GM18868 (cell line): ENCODE measurements at regions not wholly inside any gene's neighbourhood (a gene's known extent, or its start where the extent isn't known, plus 50 kb on each side); places are given as distances from the start of the nearest gene placed in this dataset.
"Not testable (repeated sequence)": the region's sequence is repeated elsewhere in the genome, so short reads cannot be mapped to it uniquely, and the experiment has no call there.

Experiments
- ATAC-seq: cut with Tn5 transposase; IDR thresholded peaks from one replicate; pipeline ENCODE4 v1.9.1; 2021; ENCODE audit warnings: mild to moderate bottlenecking, moderate library complexity; ENCODE audit not compliant: unreplicated experiment

DNA sequence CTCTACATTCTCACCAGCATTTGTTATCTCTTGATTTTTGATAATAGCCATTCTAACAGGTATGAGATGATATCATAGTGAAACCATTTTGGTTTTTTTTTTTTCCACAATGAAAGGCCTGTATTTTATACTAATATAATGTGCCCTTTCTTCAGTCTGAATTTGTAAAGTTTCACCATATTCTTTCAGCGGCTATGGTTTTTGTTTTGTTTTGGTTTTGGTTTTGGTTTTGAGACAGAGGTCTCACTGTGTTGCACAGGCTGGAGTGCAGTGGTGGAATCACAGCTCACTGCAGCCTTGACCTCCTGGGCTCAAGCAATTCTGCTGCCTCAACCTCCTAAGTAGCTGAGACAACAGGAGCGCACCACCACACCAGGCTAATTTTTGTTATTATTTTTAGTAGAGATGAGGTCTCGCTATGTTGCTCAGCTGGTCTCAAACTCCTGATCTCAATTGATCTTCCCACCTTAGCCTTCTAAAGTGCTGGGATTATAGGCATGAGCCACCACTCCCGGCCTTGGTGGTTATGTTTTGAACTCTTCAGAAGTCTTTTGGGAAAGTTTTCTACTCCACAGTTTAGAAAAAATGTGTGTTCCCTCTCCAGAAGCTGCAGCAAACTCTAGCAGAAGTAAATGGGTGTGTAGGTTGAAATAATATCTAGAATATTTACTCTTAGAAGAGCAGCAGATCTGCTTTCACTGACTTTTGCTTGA is 110.2 kb upstream of the UMPS start:
- ATAC-seq, result no peak

DNA sequence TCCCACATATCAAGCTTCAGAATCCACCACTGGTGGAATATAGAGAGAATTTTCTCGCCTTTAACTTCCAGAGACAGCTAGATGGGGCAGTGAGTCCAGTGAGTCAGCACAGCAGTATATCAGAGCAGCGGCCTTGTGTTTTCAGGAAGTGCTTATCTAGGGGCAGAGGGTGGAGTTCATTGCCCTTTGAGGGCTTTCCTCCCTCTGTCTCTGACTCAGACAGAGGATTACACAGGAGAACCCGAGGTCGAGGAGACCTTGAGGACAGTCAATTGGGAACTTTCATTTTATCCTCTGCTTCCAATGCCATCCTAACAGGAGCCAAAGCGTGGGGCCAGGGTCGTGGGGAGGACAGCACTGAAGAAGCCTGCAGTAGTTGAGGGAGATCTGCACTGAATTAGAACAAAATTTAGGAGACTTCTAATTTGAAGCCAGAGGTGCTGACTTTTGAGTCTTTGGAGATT is 109.6 kb upstream of the UMPS start:
- peak; percentile 71 for ATAC-seq

DNA sequence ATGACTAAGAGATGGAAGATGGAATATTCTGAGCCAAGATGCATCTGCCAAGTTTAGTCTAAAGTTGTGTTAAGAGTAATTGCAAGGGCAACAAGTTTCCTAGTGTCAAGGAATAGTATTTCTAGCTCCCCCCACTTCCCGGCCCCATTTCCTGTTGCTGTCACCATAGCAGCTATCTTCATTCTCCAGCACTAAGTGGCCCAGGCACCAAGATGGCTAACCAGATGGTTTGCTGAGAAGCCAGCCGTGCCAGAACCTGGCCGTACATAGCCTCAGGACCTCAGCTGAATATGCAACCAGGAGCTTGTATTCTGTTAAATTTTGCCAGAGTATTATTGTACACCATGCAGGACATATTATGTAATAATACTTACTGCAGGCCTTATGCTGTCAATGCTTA is 108.8 kb upstream of the UMPS start:
- no peak for ATAC-seq

DNA sequence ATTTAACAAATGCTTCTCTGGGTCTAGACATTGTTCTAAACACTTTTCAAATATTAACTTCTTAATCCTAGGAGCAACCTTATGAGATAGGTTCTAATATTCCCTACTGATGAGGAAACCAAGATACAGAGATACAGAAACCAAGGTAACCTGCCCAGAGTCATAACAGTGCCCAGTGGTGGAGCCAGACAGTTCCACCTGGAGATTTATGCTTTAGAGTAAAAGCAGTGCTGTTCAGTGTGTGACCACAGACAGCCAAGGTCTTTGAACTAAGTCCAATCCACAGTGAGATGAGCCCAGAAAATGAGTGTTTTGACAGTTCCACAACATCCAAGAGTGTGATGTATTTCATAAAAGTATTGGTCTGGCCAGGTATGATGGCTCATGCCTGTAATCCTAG is 105.2 kb upstream of the UMPS start:
- ATAC-seq, result no peak

DNA sequence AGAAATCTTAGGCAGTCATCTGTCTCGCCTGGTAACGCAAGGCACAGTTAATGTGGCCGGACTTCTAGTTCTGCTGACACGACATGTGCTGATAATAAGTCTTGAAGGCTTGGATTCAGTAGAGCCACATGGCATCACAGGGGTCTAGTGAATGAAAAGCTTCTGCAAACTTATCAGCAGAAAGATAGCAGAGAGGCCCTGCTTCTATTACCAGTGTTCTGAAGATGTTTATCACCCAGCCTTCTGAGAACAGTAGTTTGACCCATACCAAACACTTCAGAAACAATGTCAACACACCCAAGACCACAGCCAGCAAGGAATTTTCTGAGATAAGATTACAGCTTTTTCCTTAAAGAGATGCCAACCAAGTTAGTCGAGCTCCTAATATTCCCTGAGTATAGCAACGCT is 102.7 kb upstream of the UMPS start:
- ATAC-seq, result no peak

DNA sequence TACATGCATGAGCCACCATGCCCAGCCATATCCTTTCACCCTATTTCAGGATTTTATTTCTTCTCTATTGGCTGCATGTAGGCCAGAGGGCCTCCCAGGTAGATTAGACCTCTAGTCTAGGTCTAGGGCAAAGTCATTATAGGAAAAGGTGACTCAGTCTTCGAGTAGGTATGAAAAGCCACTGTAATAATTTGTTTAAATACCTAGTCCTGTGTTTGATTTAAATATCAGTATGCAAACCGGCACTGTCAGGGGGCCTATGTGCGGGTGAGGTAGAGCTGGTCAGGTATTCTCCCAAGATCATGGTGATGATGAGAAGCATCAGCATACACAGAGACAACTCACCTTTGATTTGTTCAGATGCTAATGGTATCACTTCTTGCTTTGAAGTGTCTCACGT is 101.4 kb upstream of the UMPS start:
- no peak for ATAC-seq

DNA sequence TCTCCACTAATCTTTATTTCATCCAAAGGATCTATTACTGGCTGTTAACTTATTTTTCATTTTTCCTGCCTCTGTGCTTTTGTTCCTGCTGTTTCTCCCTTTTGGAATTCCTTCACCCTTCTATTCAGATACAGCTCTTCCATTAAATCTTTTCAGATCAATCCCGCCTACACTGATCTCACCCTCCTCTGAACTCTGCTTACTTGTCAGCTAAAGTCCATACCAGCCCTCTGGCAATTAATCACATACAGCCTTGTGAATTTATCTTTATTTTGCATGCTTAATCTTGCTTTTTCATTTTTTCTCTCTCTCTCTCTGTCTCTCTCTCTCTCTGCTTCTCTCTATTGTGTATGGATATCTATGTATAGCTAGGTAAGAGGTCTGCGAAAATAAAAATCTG is 100.8 kb upstream of the UMPS start:
- no peak for ATAC-seq

DNA sequence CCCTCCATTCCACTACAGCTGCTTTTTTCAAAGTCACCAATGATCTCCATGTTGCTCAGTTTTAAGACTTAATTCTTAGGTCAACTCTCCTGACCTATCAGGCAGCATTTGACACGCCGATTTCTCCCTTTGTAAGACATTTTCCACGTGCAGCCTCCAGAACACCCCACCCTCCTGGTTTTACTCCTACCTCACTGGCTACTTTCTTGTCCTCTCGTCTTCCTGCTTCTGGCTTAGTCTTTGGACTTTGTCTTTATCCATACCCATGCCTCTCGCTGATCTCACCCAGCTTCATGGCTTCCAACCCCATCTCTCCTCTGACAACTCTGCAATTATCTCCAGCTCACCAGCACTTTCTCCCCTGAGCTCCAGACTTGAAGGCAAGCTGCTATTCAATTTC is 99.3 kb upstream of the UMPS start:
- no peak for ATAC-seq

DNA sequence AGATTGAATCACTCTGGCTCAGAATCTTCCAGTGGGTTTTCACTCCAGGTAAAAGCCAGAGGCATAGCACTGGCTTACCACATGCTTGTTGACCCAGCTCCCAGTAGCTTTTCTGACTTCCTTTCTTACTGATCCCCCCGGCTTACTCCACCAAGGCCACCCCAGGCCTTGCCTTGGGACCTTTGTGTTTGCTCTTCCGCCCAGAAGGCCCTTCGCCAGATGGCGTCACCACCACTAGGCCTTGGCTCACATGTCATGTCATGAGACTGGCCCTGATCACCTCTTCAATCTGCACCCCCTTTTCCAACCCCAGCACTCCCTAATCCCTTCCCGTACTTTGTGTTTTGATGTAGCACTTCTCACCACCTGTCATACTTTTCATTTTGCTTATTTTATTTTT is 98.5 kb upstream of the UMPS start:
- ATAC-seq, result no peak

DNA sequence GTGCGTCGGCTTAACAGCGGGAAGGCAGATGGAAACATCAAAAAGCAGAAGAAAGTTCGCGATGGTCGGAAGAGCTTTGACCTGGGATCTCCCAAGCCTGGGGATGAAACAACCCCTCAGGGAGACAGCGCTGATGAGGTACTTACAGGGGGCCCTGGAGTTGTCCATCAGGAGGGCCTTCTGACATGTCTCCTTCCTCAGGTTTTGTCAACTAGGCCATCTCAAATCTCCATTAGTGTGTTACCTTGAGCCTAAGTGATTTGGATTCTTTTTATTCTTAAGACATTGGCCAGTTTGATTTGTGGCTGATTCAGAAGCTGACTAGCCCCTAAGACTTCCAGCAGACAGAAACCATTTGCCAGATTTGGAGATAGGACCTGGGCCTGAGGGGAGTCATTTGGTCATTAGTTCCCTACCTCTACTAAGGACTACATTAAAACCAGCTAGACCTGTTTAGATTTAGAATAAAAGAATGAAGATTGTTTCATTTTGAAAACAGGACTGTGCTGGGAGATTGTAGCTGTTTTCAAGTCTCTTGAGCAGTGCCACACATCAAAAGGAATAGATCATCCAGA is 97.6 kb upstream of the UMPS start:
- no peak for ATAC-seq

DNA sequence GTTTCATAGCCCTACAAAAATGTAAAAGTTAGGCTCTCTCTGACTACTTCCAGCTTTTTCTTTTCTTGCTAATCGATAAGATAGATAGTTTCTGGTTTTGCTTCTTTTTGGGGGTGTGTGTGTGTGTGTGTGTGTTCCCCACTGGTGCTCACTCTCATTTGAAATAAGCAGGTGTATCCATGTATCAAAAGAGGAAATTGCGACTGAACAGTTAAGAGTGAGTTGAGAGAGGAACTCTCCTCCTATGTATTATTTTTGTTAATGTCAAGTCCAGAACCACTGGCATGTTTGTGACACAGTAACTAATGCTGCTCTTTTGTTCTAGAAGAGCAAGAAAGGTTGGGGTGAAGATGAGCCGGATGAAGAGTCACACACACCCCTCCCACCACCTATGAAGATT is 96.7 kb upstream of the UMPS start:
- ATAC-seq, result no peak

DNA sequence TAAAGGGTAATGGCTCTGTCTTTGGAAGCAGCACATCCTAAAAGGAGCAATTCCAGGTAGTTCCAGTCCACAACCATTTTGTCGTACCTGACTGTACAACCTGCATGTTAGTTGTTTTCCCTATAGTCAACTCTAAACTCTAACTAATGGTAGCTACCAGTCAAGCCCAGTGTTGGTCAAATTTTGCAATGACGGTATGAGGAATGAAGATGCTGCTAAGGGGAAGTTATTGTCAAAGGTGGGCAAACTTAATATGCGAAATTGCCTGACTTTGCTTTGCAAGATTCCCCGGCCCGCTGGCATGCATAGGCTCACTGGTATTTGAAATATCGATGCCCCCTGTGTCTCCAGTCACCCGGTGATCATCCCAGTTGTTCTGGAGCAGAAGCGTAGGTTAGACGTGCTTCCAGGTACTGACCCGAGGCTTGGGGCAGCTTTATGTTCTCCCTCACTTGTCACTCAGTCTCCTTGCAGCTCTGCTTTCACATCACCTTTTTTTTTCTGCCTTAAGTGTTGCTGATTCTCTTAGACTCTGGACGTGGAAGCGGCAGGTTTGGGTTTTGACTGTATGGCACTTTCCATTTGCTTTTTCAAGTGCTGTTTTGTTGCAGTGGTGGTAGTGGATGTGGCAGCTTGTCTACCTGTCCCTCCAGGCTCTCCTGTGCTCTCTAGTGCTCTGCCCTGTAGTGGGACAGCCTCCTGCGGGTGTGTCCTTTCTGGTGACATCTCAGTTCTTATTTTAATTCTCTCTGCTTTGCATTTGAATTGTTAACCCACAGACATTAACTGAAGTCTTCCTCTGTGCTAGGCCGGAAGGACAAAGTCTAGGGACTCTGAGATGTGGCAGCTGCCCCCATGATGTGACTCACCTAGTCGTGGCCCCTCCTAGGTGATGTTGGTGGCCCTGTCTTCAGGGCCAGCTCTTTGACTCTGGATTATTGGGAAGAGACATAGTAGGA is 95.8 kb upstream of the UMPS start:
- ATAC-seq, result no peak

DNA sequence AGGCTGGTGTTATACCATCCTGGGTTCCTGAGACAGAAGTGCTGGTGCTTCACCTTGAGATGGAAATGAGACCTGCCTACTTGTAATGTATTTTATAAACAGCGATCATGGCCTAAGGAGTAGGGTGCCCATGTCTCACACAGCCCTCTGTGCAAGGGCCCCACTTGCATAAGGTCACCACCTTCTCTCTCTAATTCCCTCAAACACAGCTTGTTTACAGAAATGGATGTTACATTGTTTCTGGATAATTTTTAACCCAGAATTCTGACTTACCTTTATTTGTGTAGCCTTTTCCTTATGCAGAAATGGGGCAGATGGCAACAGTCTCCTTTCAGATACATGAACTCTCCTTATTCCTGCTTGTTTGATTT is 95.1 kb upstream of the UMPS start:
- no peak for ATAC-seq

DNA sequence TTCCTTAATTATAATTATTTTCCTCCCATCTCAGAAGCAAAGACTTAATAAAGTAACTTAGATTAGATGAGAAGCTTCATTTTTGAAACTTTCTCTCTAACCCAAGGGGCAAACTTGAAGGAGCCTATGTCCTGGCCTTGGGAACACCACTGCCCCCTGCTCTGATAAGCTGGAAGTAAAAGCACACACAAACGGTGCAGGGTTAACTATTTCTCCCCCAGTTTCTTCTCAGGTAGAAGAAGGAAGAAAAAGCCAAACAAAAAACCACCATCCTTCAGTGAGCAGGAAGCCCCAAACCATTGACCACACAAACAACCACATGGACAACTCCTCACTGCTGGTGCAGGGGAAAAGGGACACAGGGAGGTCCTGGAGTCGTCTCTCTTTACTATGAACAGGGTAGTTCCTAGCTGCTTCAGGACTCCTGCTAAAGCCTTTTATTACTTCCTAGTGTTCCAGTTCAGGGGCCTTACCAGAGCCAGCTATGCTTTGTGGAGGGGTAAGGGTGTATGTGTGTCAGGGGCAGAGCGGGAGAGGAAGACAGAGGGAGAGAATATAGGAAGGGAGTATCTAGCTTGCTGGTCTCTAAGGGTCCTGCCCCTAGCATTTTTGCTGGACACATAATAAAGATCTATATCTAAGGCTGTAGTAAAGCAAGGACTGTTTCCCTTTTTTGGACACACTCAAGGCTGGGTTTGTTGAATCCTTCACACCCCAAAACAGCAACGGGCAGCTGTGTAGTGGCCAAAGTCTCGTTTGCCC is 94.0 kb upstream of the UMPS start:
- no peak for ATAC-seq

DNA sequence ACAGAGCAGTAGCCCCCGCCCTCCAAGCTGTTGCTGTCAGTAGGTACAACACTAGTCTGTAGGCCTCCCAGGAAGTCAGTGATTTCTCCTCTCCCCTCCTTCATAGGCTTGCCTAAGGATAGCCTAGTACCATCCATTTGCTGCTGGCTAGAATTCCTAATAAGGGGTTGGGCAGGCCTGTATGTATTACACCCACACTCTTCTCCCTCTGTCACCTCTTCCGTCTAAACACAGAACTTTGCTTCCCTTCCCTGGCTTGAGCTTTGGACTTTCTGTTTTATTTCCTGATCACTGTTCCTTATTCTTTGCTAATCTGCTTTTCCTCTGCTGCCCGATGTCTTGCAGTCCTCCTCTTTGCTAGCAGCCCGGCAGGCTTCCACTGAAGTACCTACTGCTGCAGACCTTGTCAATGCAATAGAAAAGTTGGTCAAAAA is 93.4 kb upstream of the UMPS start:
- ATAC-seq, result no peak

DNA sequence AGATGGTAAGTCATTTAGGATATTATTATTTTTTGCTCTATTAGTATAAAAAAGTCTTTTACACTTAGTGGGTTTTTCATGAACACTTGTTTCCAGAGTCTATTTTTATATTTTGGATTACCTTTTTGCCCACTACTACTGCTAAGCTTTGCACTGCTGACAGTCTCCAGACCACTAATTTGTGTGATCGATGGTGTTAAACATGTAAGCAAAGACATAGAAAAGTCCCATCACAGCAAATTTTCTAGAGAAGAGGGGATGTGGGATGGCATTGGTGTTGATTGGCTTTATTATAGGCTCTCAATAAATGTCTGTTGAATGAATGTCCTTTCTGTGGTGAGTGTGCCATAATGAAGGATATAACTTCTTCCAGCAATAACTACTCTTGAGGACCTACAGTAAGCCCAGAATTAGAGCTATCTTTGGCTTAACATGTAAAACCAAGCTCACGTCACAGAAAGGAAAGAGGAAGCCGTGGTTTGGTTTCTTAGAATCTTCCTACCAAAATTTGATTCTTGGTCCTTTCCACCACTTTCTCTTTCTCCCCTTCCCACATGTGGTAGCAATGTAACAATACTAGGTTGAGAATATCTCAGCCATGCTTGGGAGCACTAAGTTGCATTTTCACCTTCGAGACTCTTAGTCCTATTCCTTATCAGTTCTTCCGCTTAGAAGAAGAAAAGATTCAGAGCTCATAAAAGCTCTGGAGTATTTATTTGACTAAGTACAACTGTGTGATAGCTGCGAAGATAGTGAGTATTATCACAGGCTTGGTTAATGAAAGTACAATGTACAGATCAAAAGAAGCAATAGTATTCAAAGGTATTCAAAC is 90.6 kb upstream of the UMPS start:
- peak; percentile 59 for ATAC-seq

DNA sequence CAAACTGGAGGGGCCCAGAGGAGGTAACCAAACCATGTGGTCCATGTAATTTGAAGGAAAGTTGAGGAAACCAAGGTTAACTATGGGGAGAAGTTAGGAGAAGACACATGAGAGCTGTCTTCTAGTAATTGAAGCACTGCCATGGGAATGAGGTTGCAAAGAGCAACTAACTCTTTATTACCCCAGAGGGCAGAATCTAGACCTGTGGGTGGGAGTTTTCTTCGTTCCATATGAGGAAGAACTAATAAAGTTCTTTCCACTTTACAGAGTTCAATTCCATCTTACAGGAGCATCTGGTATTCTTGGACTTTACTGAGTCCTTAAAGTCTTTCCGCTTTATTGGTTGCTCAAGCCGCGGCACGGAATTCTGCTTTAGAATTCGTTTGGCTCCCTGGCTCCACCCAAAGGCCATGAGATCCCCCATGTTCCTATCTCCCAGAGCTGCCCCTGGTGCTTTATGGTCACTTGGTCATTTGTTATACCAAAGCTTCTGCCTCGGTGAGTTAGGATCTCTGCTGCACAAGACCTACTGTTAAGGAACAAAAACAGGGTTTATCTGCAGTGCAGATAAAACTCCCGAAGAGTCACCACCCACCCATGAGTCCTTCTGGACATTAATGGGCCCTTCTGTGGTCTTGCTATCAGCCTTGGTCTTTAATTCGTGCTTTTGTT is 89.5 kb upstream of the UMPS start:
- no peak for ATAC-seq

DNA sequence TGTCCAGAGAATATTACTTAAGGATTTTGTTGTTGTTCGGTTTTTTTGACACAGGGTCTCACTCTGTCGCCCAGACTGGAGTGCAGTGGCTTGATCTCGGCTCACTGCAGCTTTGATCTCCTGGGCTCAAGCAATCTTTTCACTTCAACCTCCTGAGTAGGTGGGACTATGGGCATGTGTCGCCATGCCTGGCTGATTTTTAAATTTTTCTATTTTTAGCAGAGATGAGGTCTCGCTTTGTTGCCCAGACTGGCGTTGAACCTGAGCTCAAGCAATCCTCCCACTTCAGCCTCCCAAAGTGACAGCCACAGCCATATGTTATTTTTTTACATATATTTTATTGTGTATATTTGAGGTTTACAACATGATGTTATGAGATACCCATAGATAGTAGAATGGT is 86.8 kb upstream of the UMPS start:
- ATAC-seq, result no peak

DNA sequence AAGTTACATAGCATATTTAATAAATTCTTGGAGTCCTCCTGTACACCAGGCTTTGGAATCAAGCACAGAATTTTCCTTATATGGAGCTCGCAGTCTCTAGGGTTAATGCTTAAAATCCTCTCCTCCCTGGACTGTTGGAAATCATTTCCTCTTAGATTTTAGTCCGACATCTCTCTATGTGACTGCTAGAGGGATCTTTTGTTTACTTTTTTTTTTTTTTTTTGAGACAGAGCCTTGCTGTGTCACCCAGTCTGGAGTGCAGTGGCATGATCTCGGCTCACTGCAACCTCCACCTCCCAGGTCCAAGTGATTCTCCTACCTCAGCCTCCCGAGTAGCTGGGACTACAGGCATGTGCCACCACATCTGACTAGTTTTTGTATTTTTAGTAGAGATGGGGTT is 84.1 kb upstream of the UMPS start:
- ATAC-seq, result not testable (repeated sequence)

DNA sequence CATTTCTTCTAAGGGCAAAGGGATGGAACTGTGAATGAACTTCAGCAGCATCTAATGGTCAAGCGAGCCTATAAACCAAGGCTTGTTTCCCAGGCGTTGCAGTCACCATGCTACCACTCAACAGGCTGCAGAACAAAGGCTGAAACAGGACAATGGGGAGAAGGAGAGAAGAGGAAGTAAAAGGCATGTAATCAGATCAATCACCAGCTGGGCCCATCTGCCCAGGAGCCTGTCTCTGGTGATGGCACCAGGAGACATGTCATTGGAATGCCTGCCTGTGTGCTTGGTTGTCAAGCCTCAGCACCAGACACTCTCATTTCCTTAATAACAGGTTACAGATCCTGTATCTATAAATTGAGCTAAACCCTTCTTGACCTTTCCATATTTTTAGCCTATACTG is 81.7 kb upstream of the UMPS start:
- ATAC-seq, result no peak
